Tibial artery (tissue), 4 donors: ENCODE measurements at regions not wholly inside any gene's neighbourhood (a gene's known extent, or its start where the extent isn't known, plus 50 kb on each side); places are given as distances from the start of the nearest gene placed in this dataset.

Source experiments
- DNase-seq, 2 donors: peaks; one replicate each; pipeline ENCODE4 v3.0.0-alpha.2; 2019
- H3K27ac ChIP-seq, 2 donors: fragments of 200-600 bp; sonication (generic) in 1 of 2; 1 replicate in 1 of 2; 2 replicates in 1 of 2; pipeline ENCODE4 v1.5.1; 2018 to 2019; ENCODE audit warnings: mild to moderate bottlenecking in 1 of 2
- H3K27me3 ChIP-seq, 2 donors: fragments of 200-600 bp; sonication (generic) in 1 of 2; one replicate each; pipeline versions ENCODE4 v1.5.1 to v1.6.0; 2016 to 2019
- H3K36me3 ChIP-seq, 3 donors: fragments of 200-600 bp; sonication (generic) in 2 of 3; one replicate each; pipeline ENCODE4 v1.5.1; 2016 to 2019; ENCODE audit warnings: mild to moderate bottlenecking in 2 of 3
- H3K4me1 ChIP-seq, 4 donors: fragments of 200-600 bp; sonication (generic) in 2 of 4; 1 replicate in 3 of 4; 2 replicates in 1 of 4; pipeline ENCODE4 v1.5.1; 2016 to 2019
- H3K4me3 ChIP-seq, 2 donors: fragments of 200-600 bp; sonication (generic) in 1 of 2; 1 replicate in 1 of 2; 2 replicates in 1 of 2; pipeline ENCODE4 v1.5.1; 2018 to 2019; ENCODE audit warnings: mild to moderate bottlenecking in 2 of 2
- H3K9me3 ChIP-seq, 3 donors: fragments of 200-600 bp; sonication (generic) in 1 of 3; one replicate each; pipeline ENCODE4 v1.5.1; 2016 to 2019
- CTCF ChIP-seq, 2 experiments: fragments of 200-600 bp in 1 of 2; fragments of 450-650 bp in 1 of 2; IDR thresholded peaks; one replicate each; pipeline ENCODE4 v1.5.1; 2017 to 2019; ENCODE audit warnings: antibody characterized with exemption in 2 of 2, mild to moderate bottlenecking in 1 of 2, moderate library complexity in 1 of 2
- intact Hi-C: fragments of 100-400 bp; cut with DNase I; formaldehyde crosslinking; loops from one replicate; pipeline ENCODE4 v1.15.0; 2023; ENCODE audit warnings: low total_unique reads

- TF ChIP-seq CTCF (IDR thresholded peaks at IDR 0.05): no peak
- no peaks in the 10 kb centered on the region for H3K4me1 ChIP-seq
- H3K4me3 ChIP-seq: no peak overlapping the region
- no peaks in the 10 kb centered on the region for H3K9me3 ChIP-seq
- H3K27me3 ChIP-seq: no peaks in the 10 kb centered on the region
- intact Hi-C loops: no loop called here
- DNase-seq: no peak
- no peaks in the 10 kb centered on the region for H3K36me3 ChIP-seq
- no peak overlapping the region for H3K27ac ChIP-seq
These were observed 65.7 kb upstream of the DMD start for GRCh38 chrX:33277046-33277445.

GRCh38 chrX:33273535-33273934 is 62.2 kb upstream of the DMD start:
- no peaks in the 10 kb centered on the region for H3K36me3 ChIP-seq
- no peaks in the 10 kb centered on the region for H3K27me3 ChIP-seq
- H3K4me1 ChIP-seq: no peaks in the 10 kb centered on the region
- no peaks in the 10 kb centered on the region for H3K9me3 ChIP-seq
- intact Hi-C loops: no loop called here
- no peak overlapping the region for H3K4me3 ChIP-seq
- DNase-seq: no peak
- no peak overlapping the region for H3K27ac ChIP-seq
- no peak for TF ChIP-seq CTCF (IDR thresholded peaks at IDR 0.05)

GRCh38 chrX:33272986-33273385 is 61.6 kb upstream of the DMD start:
- TF ChIP-seq CTCF (IDR thresholded peaks at IDR 0.05): no peak
- Histone ChIP-seq H3K27ac (no peak overlapping the region), H3K4me3 (no peak overlapping the region), H3K4me1 (no peaks in the 10 kb centered on the region), H3K36me3 (no peaks in the 10 kb centered on the region), H3K27me3 (no peaks in the 10 kb centered on the region), H3K9me3 (peaks cover 0 to under 1% (median 0%) of the 10 kb centered on the region in 3 donors)
- intact Hi-C loops: no loop called here
- no peak for DNase-seq
